ENCODE measurements at regions not wholly inside any gene's neighbourhood (a gene's known extent, or its start where the extent isn't known, plus 50 kb on each side); places are given as distances from the start of the nearest gene placed in this dataset.

- TF ChIP-seq POLR2AphosphoS5 (IDR thresholded peaks at IDR 0.05; ENCODE audit: low read depth, low read length) (no peak), TAF1 (IDR thresholded peaks at IDR 0.05; ENCODE audit: borderline replicate concordance, insufficient read depth, low read length) (no peak)
These were observed 253.5 kb downstream of the DCDC2C start for GRCh38 chr2:3956892-3957291.
